ENCODE measurements at regions not wholly inside any gene's neighbourhood (a gene's known extent, or its start where the extent isn't known, plus 50 kb on each side); places are given as distances from the start of the nearest gene placed in this dataset.

DNA sequence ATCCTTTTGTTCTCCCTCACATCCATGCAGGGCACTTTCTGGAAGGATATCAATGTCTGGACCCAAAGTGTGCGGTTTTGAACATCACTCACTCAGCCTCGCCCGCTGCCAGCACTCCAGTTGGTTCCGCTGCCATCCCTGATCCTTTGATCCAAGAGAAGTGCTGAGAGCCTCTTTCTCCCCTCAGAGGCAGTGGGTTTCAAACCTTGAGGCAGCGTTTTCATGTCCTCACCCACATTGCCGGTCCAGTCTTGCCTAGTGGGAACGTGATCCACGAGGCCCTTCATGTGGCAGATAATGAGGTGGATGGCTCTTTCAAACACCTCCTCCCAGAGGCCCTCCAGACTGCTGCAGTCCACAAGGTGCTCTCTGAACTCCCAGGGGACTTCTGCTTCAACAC lies 122.2 kb downstream of the ACTL8 start:
- DNase-seq: no peak

DNA sequence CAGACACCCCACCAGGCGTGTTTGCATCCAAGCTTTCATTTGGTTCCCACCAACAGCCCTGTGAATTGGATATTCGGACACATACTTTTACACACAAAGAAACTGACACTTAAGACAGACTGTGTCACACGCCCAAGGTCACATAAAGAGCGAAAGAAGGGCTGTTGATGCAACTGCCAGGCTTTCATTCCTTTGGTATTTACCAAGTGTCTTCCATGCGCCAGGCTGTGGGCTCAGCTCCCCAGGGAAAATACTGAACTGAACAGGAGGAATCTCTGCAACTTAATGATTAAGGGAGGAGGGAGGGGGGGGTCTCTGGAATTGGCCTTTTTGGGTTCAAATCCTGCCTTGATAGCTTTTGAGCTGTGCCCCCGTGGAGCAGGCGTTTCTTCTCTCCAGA lies 122.8 kb downstream of the ACTL8 start:
- DNase-seq: no peak

DNA sequence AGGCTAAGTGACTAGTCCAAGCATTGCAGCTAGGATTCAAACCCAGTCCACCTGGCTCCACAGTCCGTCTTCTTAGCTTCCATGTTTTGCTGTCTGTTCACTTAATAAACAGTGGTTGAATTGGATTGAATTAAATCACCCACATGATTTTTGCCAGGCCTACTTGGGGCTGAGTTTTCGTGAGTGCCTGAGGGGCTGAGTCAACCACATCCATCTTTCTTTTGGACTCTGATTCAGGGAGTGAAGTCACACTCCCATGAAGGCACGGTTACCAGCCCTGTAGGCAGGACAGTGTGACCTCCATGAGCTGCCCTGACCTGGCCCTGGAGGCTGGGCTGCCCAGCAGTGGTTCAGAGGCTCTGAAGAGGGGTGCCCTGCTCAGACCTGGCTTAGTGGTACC lies 123.7 kb downstream of the ACTL8 start:
- DNase-seq: no peak

DNA sequence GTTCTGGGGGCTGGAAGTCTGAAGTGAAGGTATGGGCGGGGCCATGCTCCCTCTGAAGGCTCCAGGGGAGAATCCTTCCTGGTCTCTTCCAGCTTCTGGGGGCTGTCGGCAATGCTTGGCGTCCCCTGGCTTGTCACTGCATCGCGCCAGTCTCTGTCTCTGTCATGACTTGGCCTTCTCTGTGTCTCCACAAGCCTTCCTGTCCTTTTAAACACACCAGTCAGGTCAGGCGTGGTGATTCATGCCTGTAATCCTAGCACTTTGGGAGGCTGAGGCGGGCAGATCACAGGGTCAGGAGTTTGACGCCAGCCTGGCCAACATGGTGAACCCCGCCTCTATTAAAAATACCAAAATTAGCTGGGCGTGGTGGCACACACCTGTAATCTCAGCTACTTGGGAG lies 125.3 kb downstream of the ACTL8 start:
- no peak for DNase-seq

DNA sequence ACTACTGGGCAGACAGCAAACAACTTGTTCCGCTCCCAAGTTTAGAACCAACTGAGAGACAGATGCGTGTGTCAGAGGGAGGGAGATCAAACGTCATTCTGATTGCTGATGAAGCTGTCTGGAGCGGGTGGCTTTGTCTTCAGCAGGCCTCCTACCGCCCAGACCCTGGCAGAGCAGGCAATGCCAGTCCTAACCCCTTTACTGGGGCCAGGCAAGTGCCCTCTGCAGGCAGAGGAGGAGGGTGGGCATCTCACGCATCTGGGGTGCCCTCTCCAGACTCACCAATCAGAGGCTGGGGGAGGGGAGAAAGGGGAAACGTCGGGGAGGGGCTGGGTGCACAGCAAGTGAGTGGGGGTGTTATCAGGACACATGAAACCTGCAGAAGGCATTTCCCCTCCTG lies 126.6 kb downstream of the ACTL8 start:
- no peak for DNase-seq

DNA sequence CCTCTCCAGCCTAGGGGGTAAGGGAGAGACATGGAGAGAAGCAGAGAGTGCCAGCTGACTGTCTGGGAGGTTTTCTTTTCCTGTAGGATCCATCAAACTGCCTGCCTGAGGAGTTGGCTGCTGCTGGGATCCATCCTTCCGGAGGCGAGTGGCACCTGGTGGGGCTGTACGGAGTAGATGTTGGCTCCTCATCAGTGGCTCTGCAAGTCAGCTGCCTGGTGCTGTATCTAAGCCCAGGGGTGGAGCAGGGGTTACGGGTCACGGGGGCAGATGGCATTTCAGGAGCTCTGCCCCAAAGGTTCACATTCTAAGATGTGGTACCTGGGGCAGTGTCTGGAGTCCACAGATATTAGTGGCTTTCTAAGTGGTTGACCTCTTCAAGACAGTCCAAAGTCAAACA lies 128.0 kb downstream of the ACTL8 start:
- no peak for DNase-seq

DNA sequence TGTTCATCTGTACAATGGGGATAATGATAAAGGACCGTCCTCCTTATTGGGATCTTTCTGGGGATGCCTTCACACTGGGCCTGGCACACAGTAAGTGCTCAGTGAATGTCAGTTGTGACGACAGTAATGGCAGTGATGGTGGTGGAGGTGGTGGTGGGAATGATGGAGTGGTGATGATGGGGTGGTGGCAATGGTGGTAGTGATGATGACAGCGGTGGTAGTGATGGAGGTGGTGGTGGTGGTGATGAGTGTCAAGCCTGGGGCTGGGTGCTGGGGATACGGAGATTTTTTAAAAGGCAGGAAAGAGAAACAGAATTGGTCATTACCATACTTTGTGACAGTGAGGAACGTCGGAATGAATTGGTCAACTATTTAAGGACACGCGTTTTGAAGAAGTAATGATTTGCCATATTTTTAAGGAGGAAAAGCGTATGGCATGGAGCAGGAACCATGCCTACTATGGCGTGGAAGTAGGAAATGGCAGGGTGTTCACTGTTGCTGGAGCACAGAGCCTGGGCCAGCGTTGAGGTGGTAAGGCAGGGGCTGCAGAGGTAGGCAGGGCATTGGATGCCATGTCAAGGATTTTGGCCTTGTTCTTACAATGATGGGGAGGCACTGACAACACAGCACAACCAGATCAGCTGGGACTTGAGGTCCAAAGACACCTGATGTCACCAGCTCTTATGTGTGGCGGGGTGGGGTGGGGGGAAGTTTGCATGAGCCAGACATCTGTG lies 128.7 kb downstream of the ACTL8 start:
- no peak for DNase-seq

DNA sequence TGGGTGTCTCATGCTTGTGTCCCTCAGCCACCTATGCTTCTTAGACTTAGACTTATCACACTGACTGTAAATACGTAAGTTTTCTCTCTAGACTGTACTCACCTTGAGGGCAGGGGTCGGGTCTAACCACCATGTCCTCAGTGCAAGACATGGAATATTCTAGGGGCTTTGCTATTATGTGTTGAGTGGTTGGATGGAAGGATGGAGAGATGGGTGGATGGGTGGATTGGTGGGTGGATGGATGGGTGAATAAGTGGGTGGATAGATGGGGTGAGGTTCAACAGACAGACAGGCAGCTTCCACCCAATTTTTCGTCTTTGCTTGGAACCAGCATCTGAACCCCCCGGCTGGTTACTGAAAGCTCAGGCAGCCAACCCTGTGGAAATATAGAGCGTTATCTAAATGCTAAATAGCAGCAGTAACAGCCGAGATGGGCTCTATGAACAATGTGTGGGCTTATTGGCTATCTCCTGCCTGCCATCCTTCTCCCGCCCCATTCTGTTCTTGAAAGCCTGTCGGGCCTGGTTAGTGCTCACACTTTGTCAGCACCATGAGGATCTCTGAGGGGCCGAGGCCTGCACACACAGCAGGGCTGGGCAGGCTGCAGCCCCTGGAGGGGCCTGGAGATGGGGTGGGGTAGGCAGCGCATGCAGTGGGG lies 130.7 kb downstream of the ACTL8 start:
- DNase-seq: no peak

DNA sequence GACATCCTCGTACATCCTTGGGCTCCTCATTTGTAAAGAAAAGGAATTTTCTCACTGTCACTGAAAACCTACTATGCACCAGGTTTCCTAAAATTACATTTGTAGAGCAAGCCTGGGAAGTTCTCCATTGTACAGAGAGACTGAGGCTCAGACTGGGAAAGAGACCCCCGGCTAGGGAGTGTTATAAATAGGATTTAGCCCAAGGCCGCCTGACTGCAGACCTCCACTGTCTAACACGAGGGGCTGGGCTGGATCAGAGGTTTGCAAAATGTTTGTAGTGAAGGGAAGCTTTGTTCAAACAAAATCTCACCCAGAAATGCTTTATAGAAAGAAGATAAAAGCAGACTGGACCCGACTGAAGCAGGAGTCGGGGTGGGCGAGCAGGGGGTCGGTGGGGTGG lies 131.3 kb downstream of the ACTL8 start:
- DNase-seq: no peak

DNA sequence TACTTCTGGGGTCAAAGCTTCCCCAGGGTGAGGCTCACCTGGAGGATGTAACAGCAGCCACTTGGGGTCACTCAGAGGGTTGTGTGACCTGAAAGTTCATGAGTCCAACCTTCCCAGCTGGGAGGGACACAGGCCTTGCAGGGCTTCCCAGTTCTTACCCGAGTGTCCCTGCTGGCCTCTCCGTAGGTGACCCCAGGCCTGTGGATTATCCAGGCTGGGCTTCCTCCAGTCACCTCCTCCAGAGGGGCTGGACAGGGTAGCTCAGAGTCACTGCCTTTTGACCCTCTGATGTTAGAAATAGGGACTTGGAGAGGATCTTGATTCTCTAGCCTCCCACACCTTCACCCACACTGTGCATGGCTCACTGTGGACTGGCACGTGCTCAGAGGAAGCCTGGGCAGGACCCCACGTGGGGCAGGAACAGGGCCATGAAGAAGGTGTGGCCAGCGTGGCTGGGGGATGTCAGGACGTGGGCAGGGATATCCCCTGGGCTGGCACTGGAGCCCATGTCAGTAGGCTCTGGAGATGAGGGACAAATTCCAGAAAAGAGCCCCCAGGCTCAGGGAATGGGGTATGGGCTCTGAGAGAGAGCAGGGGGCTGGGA lies 131.8 kb downstream of the ACTL8 start:
- DNase-seq: no peak

DNA sequence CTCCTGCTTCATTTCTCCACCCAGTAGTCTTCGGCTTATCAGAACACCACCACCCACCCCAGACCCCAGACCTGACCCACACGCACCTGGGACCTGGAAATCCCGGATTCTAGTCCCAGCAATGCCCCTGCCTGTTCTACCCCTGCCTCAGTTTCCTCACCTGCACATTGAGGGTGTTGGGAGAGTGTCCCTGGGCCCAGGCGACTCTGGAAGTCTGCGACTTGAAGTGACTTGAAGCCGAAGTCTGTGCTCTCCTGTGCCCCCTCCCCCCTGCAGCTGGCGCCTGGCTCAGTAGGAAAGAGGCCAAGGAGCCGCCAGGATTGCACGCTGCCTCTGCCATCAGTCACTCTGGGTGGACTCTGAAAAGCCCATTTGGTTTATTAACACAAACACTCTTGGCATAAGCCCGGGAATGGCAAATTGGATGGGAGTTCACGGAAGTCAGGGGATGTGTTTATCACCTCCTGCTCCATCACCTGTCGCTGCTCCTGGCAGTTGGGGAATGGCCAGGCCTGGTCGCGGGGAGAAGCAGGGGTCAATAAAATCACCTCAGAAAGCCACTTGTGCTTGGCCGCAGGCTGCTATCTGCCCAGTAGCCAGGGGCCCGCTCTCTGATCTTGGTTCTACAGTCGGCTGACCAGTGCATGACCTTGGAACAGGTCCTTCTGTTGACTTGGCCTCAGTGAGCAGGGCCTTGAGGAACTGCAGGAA lies 132.7 kb downstream of the ACTL8 start:
- no peak for DNase-seq

DNA sequence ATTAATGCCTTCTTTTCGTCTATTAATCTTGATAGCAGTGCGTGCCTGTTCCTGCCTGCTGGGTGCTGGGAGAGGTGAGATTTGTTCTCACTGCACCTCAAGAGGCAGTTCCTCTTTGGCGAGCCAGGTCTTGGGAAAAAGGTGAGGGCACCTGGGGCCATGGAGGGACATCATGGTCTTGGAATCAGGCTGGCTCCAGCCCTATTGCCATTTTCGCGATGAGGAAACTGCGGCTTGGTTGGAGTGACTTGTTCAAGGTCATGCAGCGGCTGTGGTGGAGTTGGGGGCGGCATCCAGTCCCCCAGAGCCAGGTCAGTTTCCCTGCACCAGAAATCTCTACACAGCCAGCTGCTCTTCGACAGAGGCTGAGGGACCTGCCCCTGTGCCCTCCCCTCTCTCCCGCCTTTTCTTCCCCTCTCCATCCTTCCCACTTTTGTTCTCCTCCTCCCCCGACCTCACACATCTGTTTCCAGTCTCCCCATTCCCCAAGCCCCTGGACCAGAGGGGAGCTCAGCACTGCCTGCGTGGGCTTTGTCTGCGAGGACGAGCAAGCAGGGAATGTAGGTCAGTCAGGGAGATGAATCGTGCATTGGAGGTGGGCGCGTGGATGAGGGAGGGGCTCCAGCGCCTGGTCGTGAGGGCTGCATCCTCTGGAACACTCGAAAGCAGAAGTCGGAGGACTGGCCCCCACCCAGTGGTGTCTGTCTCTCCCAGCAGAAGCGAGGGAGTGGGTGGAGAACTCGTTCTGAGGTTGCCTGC lies 135.1 kb downstream of the ACTL8 start:
- no peak for DNase-seq

DNA sequence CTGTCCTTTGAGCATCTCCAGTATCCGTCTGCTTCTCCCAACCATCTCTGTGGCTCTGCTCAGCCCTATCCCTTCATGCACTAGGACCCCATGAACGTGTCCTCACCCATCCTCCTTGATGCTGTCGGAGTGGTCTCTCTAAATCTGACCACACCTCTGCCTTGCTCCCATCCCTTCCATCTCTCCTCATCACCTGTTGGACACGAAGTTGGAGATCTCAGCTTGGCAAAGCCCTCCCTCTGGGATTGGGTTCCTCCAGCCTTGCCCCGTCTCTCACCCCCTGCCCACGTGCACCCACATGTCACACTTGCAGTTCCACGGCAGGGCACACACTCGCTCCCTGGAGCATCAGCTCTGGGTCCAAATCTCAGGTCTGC lies 135.7 kb downstream of the ACTL8 start:
- no peak for DNase-seq

DNA sequence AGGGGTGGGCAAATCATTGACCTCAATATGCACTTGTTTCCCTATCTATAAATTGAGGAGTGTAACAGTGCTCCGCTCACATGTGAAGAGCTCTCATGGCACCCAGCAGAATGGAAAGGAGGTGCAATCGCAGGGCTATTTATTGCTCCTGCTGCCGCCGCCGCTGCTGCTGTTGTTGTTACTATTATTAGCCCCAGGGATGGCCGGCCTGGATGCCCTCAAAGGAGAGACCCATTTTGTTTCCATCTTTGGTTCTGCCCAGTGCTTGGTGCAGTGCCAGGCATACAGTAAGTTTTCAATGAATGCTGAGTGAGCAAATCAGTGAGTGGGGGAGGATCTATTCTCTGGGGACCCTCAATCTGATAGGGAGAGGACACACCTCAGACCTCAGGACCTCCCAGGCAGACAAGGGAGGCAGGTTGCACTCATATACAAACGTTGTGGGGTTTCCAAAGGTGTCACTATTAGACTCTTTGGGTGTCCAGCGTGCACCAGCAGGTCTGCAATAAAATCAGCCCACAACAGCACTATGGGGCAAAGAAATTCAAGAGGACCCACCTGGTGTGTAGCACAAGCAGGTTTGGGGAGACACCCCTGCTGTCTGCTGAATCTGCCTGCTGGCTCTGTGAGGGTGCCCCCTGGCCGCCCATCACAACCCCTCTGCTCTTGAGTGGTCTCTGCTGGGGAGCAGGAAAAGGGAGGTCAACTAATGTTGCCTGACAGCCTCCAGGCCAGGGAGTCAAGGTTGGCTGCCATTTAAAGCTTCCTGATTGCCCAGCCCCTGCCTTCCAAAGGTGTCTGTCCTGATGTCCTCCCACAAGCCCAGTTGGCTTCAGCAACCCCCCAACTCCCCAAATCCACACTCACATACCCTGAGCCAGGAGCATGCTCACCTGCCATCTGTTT lies 136.3 kb downstream of the ACTL8 start:
- DNase-seq: no peak

DNA sequence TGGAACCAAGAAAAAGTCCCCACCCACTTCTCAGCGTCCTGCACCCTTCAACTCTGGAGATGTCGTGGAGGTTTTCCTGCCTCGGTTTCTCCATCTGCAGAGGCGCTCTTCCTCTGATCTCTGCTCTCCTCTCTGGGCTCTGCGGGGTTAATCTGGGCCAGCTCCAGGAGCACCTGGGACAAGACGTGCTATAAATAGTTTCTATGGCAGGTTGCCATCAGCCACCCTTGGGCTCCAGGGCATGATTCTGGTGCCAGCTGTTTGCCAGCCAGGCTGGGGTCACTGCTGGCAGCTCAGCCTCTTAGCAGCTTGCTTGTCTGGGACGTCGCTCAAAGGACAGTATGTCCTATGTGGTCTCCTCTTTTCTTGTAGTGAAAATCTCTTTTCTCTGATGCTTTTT lies 137.1 kb downstream of the ACTL8 start:
- DNase-seq: no peak

DNA sequence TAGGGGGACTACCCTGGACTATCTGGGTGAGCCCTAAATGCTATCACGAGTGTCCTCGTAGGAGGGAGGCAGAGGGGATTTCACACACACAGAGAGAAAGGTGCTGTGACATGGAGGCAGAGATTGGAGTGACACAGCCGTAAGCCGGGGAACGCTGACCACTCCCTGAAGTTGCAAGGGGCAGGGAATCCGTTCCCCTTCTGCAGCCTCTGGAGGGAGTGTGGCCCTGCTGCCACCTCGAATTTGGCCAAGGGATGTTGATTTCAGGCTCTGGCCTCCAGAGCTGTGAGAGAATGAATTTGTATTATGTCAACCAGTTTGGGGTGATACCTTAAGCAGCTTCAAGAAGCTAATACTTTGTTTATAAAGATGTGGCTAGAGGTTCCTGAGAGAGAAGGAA lies 137.7 kb downstream of the ACTL8 start:
- DNase-seq: no peak

DNA sequence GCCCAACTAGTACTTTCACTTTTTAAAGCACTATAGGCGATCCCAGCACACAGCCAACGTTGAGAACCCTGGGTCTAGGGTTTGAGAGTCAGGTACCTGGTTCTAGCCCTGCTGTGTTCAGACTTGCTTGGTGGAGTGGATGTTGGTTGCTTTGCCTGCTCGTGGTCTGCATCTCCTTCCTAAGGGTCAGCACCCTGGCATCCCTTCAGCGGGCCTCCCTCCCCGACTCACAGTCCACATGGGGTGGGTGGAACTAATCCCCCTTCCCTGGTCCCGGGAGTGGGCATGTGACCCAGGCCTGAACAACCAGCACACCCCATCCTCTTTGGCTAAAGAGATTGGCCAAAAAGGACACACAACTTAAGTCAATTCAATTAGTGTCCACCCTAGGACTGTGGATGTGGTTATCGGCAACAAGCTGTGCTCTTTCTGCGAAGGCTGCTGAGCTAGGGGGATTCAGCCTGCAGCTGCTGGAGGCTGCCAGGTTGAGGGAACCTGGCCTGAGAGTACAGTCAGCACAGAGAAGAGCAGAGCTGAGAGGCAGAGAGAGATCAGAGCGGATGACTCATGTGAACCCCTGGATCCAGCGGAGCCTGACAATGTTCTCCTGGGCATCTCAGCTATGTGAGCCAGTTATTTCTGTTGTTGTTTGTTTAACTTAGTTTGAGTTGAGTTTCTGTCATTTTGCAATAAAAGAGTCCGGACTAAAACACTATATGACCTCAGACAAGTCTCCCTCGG lies 138.9 kb downstream of the ACTL8 start:
- DNase-seq: no peak

DNA sequence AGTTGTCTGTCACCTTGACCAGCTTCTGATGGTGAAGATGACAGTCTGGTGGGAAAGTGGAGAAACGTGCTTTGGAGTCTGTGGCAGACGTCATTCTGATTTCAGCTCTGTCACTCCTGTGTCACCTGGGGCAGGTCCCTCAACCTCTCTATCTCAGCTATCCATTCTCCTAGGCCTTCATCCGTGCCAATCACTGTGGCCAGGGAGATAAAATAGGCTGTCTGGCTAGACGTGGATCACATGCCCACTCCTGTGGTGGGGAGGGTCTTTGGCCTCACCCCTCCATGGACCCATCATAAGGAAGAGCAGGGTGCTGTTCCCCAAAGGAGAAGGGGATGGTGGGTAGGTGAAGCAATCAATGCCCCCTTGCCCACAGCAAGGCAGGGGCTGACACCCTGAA lies 140.3 kb downstream of the ACTL8 start:
- no peak for DNase-seq

DNA sequence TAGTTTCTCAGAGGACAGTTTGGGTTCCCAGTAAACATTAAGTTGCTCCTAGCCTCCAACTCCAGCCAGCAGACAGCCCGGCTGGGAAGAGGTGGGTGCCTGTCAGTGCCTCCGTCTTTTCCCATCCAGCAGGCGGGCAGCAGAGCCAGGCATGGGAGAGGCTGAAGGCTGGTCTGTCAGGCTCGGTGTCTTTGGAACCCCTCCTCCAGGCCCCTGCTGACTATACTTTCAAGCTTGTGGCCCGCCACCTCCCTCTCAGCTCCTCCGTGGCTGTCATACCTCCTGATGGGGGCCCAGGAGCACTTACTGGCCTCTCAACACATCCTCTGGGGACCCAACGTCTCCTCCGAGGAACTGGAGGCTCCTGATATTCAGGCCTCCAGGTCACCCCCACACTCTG lies 140.9 kb downstream of the ACTL8 start:
- DNase-seq: no peak

DNA sequence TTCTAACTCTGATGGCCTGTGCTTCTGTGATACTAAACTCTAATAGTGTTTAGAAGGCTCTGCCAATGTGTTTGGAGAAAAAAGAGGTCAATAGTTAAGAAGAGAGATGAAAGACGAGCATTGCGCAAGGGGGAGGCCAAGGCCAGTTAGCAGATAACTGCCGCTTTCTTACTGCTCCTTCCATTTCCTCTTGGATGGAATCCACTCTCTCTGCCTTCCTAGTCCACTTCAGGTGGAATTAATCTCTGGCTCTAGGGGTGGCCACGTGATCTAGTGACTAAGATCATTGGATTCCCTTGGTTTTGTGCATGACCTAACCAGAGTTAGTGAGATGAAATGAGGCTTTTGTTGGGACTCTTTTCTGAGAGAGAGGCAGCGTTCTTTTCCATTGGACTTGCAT lies 148.3 kb downstream of the ACTL8 start:
- DNase-seq: no peak

DNA sequence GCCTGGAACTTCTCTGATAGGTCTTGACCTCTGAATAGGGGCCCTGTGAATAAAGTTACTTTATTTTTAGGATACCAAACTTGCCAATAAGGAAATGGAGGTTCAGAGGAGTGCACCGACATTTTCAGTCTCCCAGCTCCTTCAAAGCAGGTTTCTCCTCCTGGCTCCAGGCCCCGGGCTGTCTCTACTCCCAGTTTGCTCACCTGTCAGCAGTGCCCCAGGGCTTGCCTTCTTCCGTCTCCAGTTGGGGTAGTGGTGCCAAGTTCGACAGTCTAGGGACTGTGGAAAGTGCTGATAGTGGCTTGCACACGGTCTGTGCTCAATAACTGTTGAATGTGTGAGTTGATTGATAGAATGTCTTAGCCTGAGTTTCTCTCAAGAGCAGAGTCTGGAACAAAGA lies 149.2 kb downstream of the ACTL8 start:
- DNase-seq: no peak
